ENCODE measurements at regions not wholly inside any gene's neighbourhood (a gene's known extent, or its start where the extent isn't known, plus 50 kb on each side); places are given as distances from the start of the nearest gene placed in this dataset.

DNA sequence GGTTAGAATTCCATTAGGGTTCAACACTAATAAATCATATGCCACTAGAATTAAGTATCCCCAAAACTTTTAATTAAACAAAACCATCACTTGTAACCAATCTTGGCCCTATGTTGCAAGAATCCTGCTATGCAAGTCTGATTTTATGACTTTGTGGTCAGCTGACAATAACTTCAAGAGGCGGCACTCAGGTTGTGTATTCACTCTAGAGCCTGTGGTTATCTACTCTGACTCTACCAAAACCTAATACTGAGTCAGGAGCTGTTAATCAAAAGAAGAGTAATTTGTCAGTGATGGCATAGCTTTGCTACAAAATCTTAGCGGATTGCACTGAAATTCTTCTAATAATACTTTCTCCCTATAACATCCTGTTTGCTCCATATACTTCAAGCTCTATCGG, 253.7 kb downstream of the AASDHPPT start:
- TF ChIP-seq ZNF777 (CRISPR knock-in tag; IDR thresholded peaks at IDR 0.05) (no peak), TAF1 (CRISPR knock-in tag; IDR thresholded peaks at IDR 0.05) (no peak), NFIC (IDR thresholded peaks at IDR 0.05; ENCODE audit: low read length) (no peak), ZNF274 (CRISPR knock-in tag; IDR thresholded peaks at IDR 0.05) (no peak), ZNF570 (CRISPR knock-in tag; IDR thresholded peaks at IDR 0.05; ENCODE audit: borderline replicate concordance) (no peak), TCF12 (IDR thresholded peaks at IDR 0.05) (no peak), TCF12 (CRISPR knock-in tag; IDR thresholded peaks at IDR 0.05) (no peak)
- TF ChIP-seq, protein P1, sequence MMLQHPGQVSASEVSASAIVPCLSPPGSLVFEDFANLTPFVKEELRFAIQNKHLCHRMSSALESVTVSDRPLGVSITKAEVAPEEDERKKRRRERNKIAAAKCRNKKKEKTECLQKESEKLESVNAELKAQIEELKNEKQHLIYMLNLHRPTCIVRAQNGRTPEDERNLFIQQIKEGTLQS (CRISPR knock-in tag; IDR thresholded peaks at IDR 0.05) = no peak
- TF ChIP-seq, protein P2, sequence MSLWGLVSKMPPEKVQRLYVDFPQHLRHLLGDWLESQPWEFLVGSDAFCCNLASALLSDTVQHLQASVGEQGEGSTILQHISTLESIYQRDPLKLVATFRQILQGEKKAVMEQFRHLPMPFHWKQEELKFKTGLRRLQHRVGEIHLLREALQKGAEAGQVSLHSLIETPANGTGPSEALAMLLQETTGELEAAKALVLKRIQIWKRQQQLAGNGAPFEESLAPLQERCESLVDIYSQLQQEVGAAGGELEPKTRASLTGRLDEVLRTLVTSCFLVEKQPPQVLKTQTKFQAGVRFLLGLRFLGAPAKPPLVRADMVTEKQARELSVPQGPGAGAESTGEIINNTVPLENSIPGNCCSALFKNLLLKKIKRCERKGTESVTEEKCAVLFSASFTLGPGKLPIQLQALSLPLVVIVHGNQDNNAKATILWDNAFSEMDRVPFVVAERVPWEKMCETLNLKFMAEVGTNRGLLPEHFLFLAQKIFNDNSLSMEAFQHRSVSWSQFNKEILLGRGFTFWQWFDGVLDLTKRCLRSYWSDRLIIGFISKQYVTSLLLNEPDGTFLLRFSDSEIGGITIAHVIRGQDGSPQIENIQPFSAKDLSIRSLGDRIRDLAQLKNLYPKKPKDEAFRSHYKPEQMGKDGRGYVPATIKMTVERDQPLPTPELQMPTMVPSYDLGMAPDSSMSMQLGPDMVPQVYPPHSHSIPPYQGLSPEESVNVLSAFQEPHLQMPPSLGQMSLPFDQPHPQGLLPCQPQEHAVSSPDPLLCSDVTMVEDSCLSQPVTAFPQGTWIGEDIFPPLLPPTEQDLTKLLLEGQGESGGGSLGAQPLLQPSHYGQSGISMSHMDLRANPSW (CRISPR knock-in tag; IDR thresholded peaks at IDR 0.05; ENCODE audit: borderline replicate concordance) = no peak
